Skeletal muscle satellite cell (primary cell): ENCODE measurements at regions not wholly inside any gene's neighbourhood (a gene's known extent, or its start where the extent isn't known, plus 50 kb on each side); places are given as distances from the start of the nearest gene placed in this dataset.

Source experiments
- H3K27me3 ChIP-seq: 2 replicates; pipeline ENCODE4 v1.7.0; 2013; ENCODE audit warnings: low read length; ENCODE audit not compliant: control insufficient read depth, insufficient read depth
- H3K36me3 ChIP-seq: 2 replicates; pipeline ENCODE4 v1.7.0; 2013; ENCODE audit warnings: mild to moderate bottlenecking, control low read depth, low read length; ENCODE audit not compliant: insufficient read depth
- H3K4me1 ChIP-seq: 2 replicates; pipeline ENCODE4 v1.7.0; 2013; ENCODE audit warnings: low read length; ENCODE audit not compliant: control insufficient read depth, insufficient read depth
- H3K4me2 ChIP-seq: 2 replicates; pipeline ENCODE4 v1.7.0; 2013; ENCODE audit warnings: mild to moderate bottlenecking, low read length
- H3K4me3 ChIP-seq: 2 replicates; pipeline ENCODE4 v1.7.0; 2013; ENCODE audit warnings: low read length
- H3K9ac ChIP-seq: 2 replicates; pipeline ENCODE4 v1.7.0; 2013; ENCODE audit warnings: mild to moderate bottlenecking, low read depth, low read length, moderate library complexity
- H3K9me3 ChIP-seq: replicated peaks from 2 replicates; pipeline ENCODE4 v1.7.0; 2013; ENCODE audit warnings: mild to moderate bottlenecking, control low read depth, low read length

DNA sequence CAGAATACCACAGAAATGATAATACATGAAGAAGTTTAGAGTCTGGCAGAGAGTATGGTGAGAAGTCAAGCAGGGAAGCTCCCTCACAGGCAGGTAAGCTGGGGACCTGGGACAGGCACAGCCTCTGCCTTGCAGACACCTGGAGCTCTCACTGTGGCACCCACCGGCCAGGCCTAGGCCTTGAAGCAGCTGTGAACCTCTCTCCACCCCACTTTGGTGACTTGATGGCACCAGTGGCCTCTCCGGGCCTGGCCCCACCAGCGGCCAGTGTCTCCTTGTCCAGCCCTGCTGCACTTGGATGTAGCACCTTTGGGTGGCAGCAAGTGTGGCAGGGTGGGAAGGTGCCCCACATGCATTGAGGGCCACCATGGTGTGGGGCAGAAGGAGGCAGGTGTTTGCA, 330.5 kb downstream of the NPR3 start:
- H3K27me3 ChIP-seq: no peaks in the 10 kb centered on the region
- no peak overlapping the region for H3K4me2 ChIP-seq
- H3K9me3 ChIP-seq: peaks cover 6% of the 10 kb centered on the region
- H3K36me3 ChIP-seq: no peaks in the 10 kb centered on the region
- H3K4me1 ChIP-seq: peaks cover 5% of the 10 kb centered on the region
- no peak overlapping the region for H3K4me3 ChIP-seq
- H3K9ac ChIP-seq: no peak overlapping the region

DNA sequence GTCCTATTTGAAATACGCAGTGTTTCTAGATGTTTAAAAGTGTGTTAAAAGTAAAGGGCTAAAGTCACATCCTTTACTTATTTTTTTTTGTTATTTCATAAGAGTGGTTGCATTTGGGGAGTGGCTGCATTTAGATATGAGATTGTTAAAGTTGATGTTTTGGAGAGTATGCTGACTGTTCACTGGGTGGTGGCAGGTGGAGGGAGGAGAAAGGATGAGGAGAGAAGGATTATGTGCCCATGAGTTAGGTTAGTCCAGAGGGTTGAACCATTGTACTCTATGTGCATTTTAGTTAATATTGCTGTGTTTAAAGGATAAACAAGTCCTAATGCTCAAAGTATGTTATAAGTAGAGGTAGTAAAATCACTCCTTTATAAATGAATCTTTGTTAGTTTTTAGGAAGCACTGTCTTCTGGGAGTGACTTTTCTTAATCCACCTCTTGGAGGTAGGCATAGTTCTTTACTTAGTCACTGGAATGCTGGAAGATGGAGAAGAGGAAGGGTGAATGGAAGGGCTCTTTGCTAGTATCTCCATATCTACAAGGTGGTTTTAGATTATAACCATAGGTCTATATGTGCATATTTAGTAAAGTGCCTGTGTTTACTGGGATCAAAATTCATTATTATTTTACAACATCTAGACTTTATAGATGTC, 332.3 kb downstream of the NPR3 start:
- Histone ChIP-seq H3K4me3 (no peak overlapping the region), H3K9me3 (peaks cover 6% of the 10 kb centered on the region), H3K27me3 (no peaks in the 10 kb centered on the region), H3K36me3 (no peaks in the 10 kb centered on the region), H3K4me2 (no peak overlapping the region), H3K9ac (no peak overlapping the region), H3K4me1 (peaks cover 10% of the 10 kb centered on the region)

DNA sequence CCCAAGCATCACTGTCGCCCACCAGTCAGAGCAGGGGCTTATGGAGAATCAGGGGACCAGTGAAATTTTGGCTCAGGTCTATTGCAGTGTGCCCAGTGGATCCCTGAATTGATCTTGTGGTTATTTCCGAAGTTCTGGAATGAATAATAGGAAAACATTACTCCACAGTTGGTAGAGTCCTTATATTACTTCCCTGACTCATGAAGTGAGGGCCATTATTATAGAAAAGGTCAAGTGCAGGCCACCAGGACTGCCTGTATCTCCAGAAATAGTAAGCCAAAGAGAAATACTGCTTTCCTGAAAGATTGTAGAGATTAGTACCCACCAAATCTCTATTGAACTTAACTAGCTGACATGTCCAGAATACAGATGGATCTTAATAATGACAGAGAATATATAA, 335.0 kb downstream of the NPR3 start:
- no peak overlapping the region for H3K4me3 ChIP-seq
- H3K27me3 ChIP-seq: no peaks in the 10 kb centered on the region
- no peaks in the 10 kb centered on the region for H3K36me3 ChIP-seq

DNA sequence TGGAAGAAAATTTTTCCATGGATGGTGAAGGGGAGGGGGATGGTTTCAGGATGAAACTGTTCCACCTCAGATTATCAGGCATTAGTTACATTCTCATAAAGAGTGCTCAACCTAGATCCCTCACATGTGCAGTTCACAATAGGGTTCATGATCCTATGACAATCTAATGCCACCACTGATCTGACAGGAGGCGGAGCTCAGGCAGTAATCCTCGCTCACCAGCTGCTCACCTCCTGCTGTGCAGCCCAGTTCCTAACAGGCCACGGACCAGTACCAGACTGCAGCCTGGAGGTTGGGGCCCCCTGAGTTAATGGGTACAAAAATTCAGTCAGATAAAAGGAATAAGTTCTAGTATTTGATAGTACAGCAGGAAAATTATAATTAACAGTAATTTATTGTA, 337.2 kb downstream of the NPR3 start:
- Histone ChIP-seq H3K27me3 (no peaks in the 10 kb centered on the region), H3K4me2 (peak overlapping the region; percentile 60), H3K9ac (peak overlapping the region; percentile 45), H3K4me1 (peaks cover 35% of the 10 kb centered on the region), H3K4me3 (peak overlapping the region; percentile 27), H3K36me3 (no peaks in the 10 kb centered on the region), H3K9me3 (no peaks in the 10 kb centered on the region)

More for the DNA sequence above, 335.0 kb downstream of the NPR3 start:
- Histone ChIP-seq H3K4me2 (no peak overlapping the region), H3K9ac (no peak overlapping the region), H3K4me1 (peaks cover 35% of the 10 kb centered on the region), H3K9me3 (peaks cover 2% of the 10 kb centered on the region)

DNA sequence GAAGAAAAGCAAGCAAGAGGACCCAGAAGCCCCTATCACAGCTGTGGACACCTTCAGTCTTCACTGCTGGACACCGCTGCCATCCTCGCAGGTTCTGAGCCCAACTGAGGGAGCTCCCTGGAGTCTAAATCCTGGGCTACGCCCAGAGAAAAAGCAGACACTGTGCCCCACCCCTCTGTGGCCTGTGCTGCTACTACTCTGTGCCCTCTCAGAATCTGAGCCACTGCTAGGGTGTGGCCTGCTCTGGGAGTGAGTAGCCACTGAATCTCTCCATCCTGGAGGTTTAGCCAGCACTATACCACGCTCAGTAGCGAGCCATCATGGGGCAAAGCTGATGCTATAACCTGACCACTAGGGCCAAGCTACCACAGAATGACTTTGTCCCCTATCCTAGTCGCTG, 338.2 kb downstream of the NPR3 start:
- Histone ChIP-seq H3K27me3 (no peaks in the 10 kb centered on the region), H3K36me3 (no peaks in the 10 kb centered on the region), H3K9me3 (no peaks in the 10 kb centered on the region), H3K4me3 (peak overlapping the region; percentile 53), H3K4me1 (peaks cover 35% of the 10 kb centered on the region), H3K9ac (peak overlapping the region; percentile 45), H3K4me2 (peak overlapping the region; percentile 60)

DNA sequence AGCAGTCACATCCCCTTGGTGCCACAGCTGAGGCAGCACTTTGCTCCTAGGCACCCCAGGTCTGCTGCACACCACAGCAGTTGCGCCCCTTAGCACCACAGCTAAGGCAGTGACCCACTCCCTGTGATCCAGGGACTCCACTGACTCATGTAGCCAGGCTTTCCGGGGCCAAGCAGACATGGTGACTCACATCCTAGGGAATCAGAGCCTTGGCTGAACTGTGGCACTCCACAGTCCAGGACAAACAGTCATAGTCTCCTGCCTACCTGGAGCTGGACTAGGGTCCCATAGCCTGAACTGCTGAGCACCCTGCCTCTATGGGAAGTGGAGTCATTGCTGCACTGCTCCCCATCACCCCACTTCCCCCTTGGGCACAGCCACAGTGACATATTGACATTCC, 338.7 kb downstream of the NPR3 start:
- Histone ChIP-seq H3K4me3 (peak overlapping the region; percentile 53), H3K36me3 (no peaks in the 10 kb centered on the region), H3K4me2 (peak overlapping the region; percentile 60), H3K9me3 (no peaks in the 10 kb centered on the region), H3K4me1 (peaks cover 35% of the 10 kb centered on the region), H3K9ac (peak overlapping the region; percentile 45), H3K27me3 (no peaks in the 10 kb centered on the region)

DNA sequence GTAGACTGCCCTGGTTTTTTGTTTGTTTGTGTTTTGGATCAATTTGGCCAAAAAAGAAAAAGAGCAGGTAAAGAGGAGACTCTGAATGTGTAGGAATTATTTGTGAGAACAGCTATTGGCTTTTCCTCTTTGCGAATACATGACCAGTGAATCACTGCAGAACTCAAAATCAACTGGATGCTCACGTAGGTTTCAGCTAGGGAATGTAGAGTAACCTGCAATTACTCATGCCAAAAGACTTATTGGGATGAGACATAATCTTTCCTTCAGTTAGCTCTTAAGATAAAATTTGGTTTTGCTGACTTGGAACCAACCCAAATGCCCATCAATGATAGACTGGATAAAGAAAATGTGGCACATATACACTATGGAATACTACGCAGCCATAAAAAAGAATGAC, 348.0 kb downstream of the NPR3 start:
- H3K27me3 ChIP-seq: no peaks in the 10 kb centered on the region
- H3K4me3 ChIP-seq: no peak overlapping the region
- H3K4me1 ChIP-seq: no peaks in the 10 kb centered on the region
- no peaks in the 10 kb centered on the region for H3K9me3 ChIP-seq
- H3K36me3 ChIP-seq: no peaks in the 10 kb centered on the region
- H3K9ac ChIP-seq: no peak overlapping the region
- H3K4me2 ChIP-seq: no peak overlapping the region

DNA sequence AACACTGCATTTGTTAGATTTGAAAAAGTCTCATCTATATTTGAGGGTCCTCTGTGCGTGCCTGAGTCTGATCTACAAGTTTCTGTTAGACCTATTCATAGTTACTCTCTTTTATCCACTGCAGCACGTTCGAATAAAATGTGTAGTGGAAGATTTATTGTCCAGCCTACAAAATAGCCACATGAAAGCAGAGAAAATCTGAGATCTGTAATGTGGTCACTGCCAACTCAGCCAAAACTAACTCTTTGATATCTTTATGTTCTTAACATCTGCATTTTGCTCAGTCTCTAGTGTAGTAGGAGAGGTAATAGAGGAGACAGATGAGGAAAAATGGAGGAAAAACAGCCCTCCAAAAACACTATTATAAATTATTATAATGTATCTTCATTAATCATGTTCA, 354.0 kb downstream of the NPR3 start:
- Histone ChIP-seq H3K36me3 (no peaks in the 10 kb centered on the region), H3K9ac (no peak overlapping the region), H3K4me1 (peaks cover 5% of the 10 kb centered on the region), H3K9me3 (no peaks in the 10 kb centered on the region), H3K4me2 (no peak overlapping the region), H3K4me3 (no peak overlapping the region), H3K27me3 (no peaks in the 10 kb centered on the region)

DNA sequence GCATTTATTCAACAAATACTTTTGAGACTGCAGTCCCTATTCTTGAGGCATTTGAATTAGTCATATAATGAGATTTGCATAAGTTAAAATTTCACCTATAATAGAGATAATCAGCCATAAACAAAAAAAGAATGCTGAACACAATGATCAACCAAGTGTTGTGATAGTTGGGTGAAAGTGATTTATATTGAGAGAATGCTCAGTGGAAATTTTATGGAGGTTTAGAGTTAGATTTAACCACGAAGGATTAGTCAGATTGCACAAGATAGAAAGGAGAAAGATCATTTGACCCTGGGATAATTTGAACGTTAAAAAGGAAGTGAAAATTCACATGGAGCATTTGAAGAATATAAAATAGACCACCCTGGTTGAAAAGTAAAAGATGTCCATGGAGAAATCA, 356.2 kb downstream of the NPR3 start:
- Histone ChIP-seq H3K4me1 (peaks cover 5% of the 10 kb centered on the region), H3K27me3 (no peaks in the 10 kb centered on the region), H3K36me3 (no peaks in the 10 kb centered on the region), H3K4me3 (no peak overlapping the region), H3K9me3 (no peaks in the 10 kb centered on the region), H3K4me2 (no peak overlapping the region), H3K9ac (no peak overlapping the region)

DNA sequence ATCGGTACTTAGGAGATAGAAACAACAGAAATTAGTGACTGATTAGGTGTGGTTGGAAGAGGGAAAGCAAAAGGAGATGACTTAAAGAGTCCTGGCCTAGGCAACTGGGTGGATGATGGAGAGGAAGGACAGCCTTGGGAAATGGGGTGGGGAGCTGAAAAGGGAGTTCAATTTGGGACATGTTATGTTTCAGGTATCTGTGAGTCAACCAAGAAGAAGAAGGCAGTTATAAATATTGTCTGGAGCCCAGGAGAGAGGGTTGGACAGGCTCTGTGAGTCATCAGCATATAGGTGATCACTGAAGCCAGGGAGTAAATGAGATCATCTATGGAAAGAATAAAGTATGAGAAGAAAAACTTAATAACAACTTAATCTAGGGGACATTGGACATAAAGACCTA, 357.7 kb downstream of the NPR3 start:
- H3K27me3 ChIP-seq: no peaks in the 10 kb centered on the region

DNA sequence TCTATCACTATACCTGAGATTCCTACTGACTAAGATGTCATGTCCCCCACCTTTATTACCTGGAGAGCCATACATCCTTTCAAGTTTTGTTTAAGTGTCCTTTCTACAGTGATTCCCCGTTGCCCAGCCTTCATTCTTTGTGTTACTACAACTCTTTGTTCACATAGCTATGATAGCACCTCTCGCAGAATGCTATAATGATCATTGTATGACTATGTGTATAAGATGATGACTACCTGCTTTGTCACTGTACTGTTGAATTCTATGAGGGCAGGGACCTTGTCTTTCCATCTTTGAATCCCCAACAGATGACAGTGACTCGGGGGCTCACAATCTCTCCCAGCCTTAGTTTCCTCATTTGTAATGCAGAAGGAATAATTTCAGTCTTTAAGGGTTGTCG, 361.2 kb downstream of the NPR3 start:
- H3K4me2 ChIP-seq: no peak overlapping the region

More for the DNA sequence above, 357.7 kb downstream of the NPR3 start:
- Histone ChIP-seq H3K4me2 (no peak overlapping the region), H3K9ac (no peak overlapping the region), H3K9me3 (no peaks in the 10 kb centered on the region), H3K36me3 (no peaks in the 10 kb centered on the region), H3K4me1 (peaks cover 9% of the 10 kb centered on the region), H3K4me3 (no peak overlapping the region)

DNA sequence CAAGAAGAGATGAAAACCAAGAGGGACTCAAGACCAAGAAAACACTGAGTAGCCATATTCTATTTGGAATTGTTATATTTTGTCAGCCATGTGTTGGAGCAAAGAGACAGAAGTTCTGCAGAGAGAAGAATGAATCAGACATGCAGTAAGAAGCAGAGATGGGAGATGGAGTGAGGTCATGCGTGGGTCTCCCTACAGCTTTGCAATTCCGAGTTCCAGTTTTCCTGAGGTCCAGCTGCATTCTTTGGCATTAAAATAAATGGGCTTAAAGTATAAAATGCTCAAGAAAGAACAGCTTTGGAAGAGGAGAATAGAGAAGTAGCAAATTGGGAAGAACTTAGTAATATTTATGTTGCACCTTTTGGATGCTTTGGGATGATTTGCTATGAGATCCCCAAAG, 361.6 kb downstream of the NPR3 start:
- no peak overlapping the region for H3K9ac ChIP-seq
- peaks cover 32% of the 10 kb centered on the region for H3K4me1 ChIP-seq
- no peaks in the 10 kb centered on the region for H3K9me3 ChIP-seq
- no peaks in the 10 kb centered on the region for H3K27me3 ChIP-seq
- H3K4me2 ChIP-seq: no peak overlapping the region
- no peaks in the 10 kb centered on the region for H3K36me3 ChIP-seq
- no peak overlapping the region for H3K4me3 ChIP-seq

More for the DNA sequence above, 361.2 kb downstream of the NPR3 start:
- no peak overlapping the region for H3K9ac ChIP-seq
- no peaks in the 10 kb centered on the region for H3K9me3 ChIP-seq
- H3K27me3 ChIP-seq: no peaks in the 10 kb centered on the region
- H3K4me1 ChIP-seq: peaks cover 32% of the 10 kb centered on the region
- H3K36me3 ChIP-seq: no peaks in the 10 kb centered on the region
- H3K4me3 ChIP-seq: no peak overlapping the region
